K562 (cell line): ENCODE measurements at regions not wholly inside any gene's neighbourhood (a gene's known extent, or its start where the extent isn't known, plus 50 kb on each side); places are given as distances from the start of the nearest gene placed in this dataset.

Experiments
- MXI1 ChIP-seq: IDR thresholded peaks from 2 replicates; pipeline ENCODE4 v1.6.1; 2011; ENCODE audit warnings: low read depth, mild to moderate bottlenecking, improper control_type of control experiment, low read length
- PHF20 ChIP-seq: fragments of 450-650 bp; IDR thresholded peaks from 2 replicates; pipeline ENCODE4 v1.6.1; 2018; ENCODE audit not compliant: partially characterized antibody
- SIX5 ChIP-seq, 2 experiments: IDR thresholded peaks; 2 replicates each; pipeline ENCODE4 v1.6.1; 2011; ENCODE audit warnings: low read length in 2 of 2, borderline replicate concordance in 1 of 2, low read depth in 1 of 2, mild to moderate bottlenecking in 1 of 2, moderate library complexity in 1 of 2; ENCODE audit not compliant: insufficient read depth in 1 of 2
- YBX1 ChIP-seq: fragments of 450-650 bp; IDR thresholded peaks from 2 replicates; pipeline ENCODE4 v1.7.1; 2016; ENCODE audit warnings: mild to moderate bottlenecking
- TF ChIP-seq, protein P1 (sequence below): fragments of 450-650 bp; IDR thresholded peaks from 2 replicates; pipeline ENCODE4 v1.6.1; 2016
- TF ChIP-seq, protein P2 (sequence below): sonication (generic); formaldehyde crosslinking; IDR thresholded peaks from 2 replicates; pipeline ENCODE4 v1.8.1; 2022; ENCODE audit warnings: missing genetic modification reagents

DNA sequence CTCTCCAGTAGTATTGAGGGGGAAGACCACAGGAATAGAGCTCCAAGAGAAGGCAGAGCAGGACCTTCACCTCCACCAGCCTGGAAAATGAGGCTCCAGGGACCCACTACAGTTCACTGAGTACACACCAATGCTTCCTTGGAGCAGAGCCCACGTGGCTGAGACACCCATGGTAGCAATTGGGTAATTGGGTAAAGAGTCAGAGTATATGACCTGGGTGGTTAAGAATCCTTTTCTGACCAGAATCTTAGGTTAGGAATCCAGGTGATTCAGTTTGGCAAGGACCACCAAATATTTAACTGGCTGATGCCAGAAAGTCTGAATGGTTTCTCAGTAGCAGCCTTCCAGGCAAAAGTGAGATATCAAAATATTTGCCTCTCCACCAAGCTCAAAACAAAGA lies 107.7 kb downstream of the MDH1 start:
- TF ChIP-seq, protein P1, sequence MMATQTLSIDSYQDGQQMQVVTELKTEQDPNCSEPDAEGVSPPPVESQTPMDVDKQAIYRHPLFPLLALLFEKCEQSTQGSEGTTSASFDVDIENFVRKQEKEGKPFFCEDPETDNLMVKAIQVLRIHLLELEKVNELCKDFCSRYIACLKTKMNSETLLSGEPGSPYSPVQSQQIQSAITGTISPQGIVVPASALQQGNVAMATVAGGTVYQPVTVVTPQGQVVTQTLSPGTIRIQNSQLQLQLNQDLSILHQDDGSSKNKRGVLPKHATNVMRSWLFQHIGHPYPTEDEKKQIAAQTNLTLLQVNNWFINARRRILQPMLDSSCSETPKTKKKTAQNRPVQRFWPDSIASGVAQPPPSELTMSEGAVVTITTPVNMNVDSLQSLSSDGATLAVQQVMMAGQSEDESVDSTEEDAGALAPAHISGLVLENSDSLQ, result no peak
- TF ChIP-seq, protein P2, sequence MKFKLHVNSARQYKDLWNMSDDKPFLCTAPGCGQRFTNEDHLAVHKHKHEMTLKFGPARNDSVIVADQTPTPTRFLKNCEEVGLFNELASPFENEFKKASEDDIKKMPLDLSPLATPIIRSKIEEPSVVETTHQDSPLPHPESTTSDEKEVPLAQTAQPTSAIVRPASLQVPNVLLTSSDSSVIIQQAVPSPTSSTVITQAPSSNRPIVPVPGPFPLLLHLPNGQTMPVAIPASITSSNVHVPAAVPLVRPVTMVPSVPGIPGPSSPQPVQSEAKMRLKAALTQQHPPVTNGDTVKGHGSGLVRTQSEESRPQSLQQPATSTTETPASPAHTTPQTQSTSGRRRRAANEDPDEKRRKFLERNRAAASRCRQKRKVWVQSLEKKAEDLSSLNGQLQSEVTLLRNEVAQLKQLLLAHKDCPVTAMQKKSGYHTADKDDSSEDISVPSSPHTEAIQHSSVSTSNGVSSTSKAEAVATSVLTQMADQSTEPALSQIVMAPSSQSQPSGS (CRISPR knock-in tag), result no peak
- TF ChIP-seq PHF20 (no peak), YBX1 (no peak), MXI1 (no peak), SIX5 (IDR thresholded peaks at IDR 0.05; ENCODE audit: borderline replicate concordance in 1 of 2, insufficient read depth in 1 of 2, low read depth in 1 of 2, low read length in 2 of 2) (no peak)
